ENCODE measurements at regions not wholly inside any gene's neighbourhood (a gene's known extent, or its start where the extent isn't known, plus 50 kb on each side); places are given as distances from the start of the nearest gene placed in this dataset.

DNA sequence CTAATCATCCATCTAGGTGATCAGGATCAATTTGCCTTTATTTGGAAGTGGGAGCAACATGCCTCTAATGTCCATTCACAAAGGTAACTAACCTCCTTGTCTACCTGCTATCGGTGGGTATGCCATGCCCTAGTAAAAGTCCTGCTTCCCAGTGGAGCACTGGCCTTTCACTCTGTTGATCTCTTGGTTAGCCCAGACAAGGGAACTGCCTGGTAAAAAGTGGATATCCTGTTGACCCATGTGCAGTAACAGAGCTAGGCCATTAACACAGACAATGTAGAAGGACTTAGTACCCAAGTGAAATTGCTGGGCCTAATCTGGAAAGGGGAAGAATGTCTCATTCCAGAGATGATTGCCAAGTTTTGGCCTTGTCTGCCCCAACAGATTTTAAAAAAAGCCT lies 171.5 kb upstream of the CSNK1A1L start:
- no peak for DNase-seq
- H2BK120ac ChIP-seq (ENCODE audit: low read depth, low read length), result no peak overlapping the region
- no peak overlapping the region for H3K4ac ChIP-seq (ENCODE audit: low read depth, low read length)
- H3K9ac ChIP-seq (ENCODE audit: low read length), result no peak overlapping the region
- no peaks in the 10 kb centered on the region for H3K36me3 ChIP-seq (ENCODE audit: control insufficient read depth, insufficient read depth, low read length)
- no peaks in the 10 kb centered on the region for H3K4me1 ChIP-seq (ENCODE audit: control insufficient read depth, low read depth, low read length)
- no CpG with 5 or more reads among the region's 1 CpG for WGBS (ENCODE audit: extremely low coverage, insufficient coverage, low lambda C conversion rate)
- no peak overlapping the region for H4K8ac ChIP-seq (ENCODE audit: low read depth, low read length)
- no peak overlapping the region for H2BK5ac ChIP-seq (ENCODE audit: low read length)
- H4K5ac ChIP-seq (ENCODE audit: low read length), result no peak overlapping the region
- no peaks in the 10 kb centered on the region for H3K79me1 ChIP-seq (ENCODE audit: low read length)
- H2BK15ac ChIP-seq (replicated peaks; ENCODE audit: low read depth), result no peak overlapping the region
- H3K56ac ChIP-seq (ENCODE audit: low read length), result no peak overlapping the region
- H3K23ac ChIP-seq (ENCODE audit: low read length), result no peak overlapping the region
- H3K4me3 ChIP-seq (ENCODE audit: low read length), result no peak overlapping the region
- no peaks in the 10 kb centered on the region for H3K79me2 ChIP-seq (ENCODE audit: control insufficient read depth, insufficient read depth, low read length)
- H3K27me3 ChIP-seq (ENCODE audit: insufficient read depth, low read length, poor library complexity), result no peaks in the 10 kb centered on the region
- no peak overlapping the region for H3K18ac ChIP-seq (ENCODE audit: low read length)
- H3K4me2 ChIP-seq (ENCODE audit: low read length), result no peak overlapping the region
- H2AK5ac ChIP-seq (ENCODE audit: low read length), result no peak overlapping the region
- H3K27ac ChIP-seq (ENCODE audit: low read depth, low read length), result no peak overlapping the region

DNA sequence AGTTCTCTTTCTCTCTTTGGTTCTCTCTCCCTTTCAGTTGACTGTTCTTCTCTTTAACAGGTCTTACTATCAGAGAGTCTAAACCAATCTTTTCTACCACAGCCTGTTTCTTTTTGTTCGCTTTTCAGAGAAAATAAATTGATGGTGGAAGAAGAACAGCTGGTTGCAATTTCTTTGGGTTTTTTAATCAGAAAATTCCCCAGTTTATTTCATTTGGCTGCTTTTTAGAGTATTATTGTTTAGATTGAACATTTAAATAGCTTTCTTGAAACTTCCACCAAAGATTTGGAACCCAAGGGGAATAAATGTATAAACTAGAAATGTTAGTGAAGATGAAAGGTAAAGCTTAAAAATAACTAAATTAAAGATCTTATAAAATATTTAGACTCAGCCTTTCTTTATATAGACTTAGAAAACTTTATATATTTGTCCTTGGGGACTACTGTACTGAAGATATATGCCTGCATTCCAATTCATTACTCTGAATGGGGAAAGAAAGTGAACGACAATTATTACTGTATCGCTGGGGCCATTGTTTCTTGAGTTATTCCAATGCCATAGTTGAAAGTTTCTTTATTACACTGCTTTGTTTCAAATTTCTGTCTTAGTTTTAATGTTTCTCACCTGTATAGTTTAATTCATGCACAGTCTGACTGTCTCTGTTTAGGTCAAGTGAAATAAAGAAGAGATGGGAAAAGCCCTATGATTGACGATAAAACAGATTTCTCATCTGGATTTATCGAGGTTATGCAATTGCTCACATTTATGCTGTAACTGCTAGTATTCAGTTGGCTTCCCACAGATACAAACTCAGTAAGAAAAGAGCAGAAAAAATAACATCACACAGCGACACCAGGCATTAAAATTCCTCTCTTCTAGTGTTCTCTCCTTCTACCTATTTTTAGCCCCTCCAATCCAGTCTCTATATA lies 169.4 kb upstream of the CSNK1A1L start:
- Histone ChIP-seq H2AK5ac (ENCODE audit: low read length) (no peak overlapping the region), H3K56ac (ENCODE audit: low read length) (no peak overlapping the region), H2BK5ac (ENCODE audit: low read length) (no peak overlapping the region), H3K4me1 (ENCODE audit: control insufficient read depth, low read depth, low read length) (no peaks in the 10 kb centered on the region), H3K36me3 (ENCODE audit: control insufficient read depth, insufficient read depth, low read length) (no peaks in the 10 kb centered on the region), H3K4me2 (ENCODE audit: low read length) (no peak overlapping the region), H3K79me2 (ENCODE audit: control insufficient read depth, insufficient read depth, low read length) (no peaks in the 10 kb centered on the region), H2BK120ac (ENCODE audit: low read depth, low read length) (no peak overlapping the region), H3K4ac (ENCODE audit: low read depth, low read length) (no peak overlapping the region), H2BK15ac (replicated peaks; ENCODE audit: low read depth) (no peak overlapping the region), H3K9ac (ENCODE audit: low read length) (no peak overlapping the region), H4K5ac (ENCODE audit: low read length) (no peak overlapping the region), H3K27me3 (ENCODE audit: insufficient read depth, low read length, poor library complexity) (no peaks in the 10 kb centered on the region), H3K23ac (ENCODE audit: low read length) (no peak overlapping the region), H3K4me3 (ENCODE audit: low read length) (no peak overlapping the region), H4K8ac (ENCODE audit: low read depth, low read length) (no peak overlapping the region), H3K79me1 (ENCODE audit: low read length) (no peaks in the 10 kb centered on the region), H3K18ac (ENCODE audit: low read length) (no peak overlapping the region), H3K27ac (ENCODE audit: low read depth, low read length) (no peak overlapping the region)
- DNase-seq, result no peak
- WGBS (ENCODE audit: extremely low coverage, insufficient coverage, low lambda C conversion rate), result no CpG with 5 or more reads among the region's 6 CpGs

DNA sequence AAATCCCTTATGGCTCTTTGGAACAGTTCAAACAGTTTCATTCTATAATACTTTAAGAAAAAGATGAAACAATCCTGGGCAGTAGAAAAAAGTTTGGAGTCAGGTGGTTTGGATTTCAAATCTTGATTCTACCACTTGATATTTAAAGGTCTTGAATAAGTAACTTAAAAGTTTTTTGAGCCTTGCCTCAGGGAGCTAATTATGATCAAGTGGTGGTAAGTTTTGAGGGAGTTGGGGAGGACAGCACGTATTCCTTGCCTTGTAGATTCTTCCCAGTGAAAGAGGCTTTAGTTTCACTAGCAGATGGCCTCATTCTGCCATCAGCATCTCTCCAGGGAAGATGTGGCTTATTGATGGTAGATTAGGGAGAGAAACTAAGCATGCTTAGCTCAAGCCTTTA lies 168.4 kb upstream of the CSNK1A1L start:
- no peak overlapping the region for H2AK5ac ChIP-seq (ENCODE audit: low read length)
- no peak overlapping the region for H3K56ac ChIP-seq (ENCODE audit: low read length)
- DNase-seq, result no peak
- no peaks in the 10 kb centered on the region for H3K79me2 ChIP-seq (ENCODE audit: control insufficient read depth, insufficient read depth, low read length)
- H3K23ac ChIP-seq (ENCODE audit: low read length), result no peak overlapping the region
- no peak overlapping the region for H3K9ac ChIP-seq (ENCODE audit: low read length)
- H3K4me2 ChIP-seq (ENCODE audit: low read length), result no peak overlapping the region
- no peaks in the 10 kb centered on the region for H3K27me3 ChIP-seq (ENCODE audit: insufficient read depth, low read length, poor library complexity)
- no peak overlapping the region for H2BK5ac ChIP-seq (ENCODE audit: low read length)
- H3K4ac ChIP-seq (ENCODE audit: low read depth, low read length), result no peak overlapping the region
- H2BK120ac ChIP-seq (ENCODE audit: low read depth, low read length), result no peak overlapping the region
- WGBS (ENCODE audit: extremely low coverage, insufficient coverage, low lambda C conversion rate), result no CpG with 5 or more reads among the region's 1 CpG
- H3K79me1 ChIP-seq (ENCODE audit: low read length), result no peaks in the 10 kb centered on the region
- H3K27ac ChIP-seq (ENCODE audit: low read depth, low read length), result no peak overlapping the region
- no peak overlapping the region for H2BK15ac ChIP-seq (replicated peaks; ENCODE audit: low read depth)
- H4K8ac ChIP-seq (ENCODE audit: low read depth, low read length), result no peak overlapping the region
- H3K4me3 ChIP-seq (ENCODE audit: low read length), result no peak overlapping the region
- H3K4me1 ChIP-seq (ENCODE audit: control insufficient read depth, low read depth, low read length), result no peaks in the 10 kb centered on the region
- no peaks in the 10 kb centered on the region for H3K36me3 ChIP-seq (ENCODE audit: control insufficient read depth, insufficient read depth, low read length)
- no peak overlapping the region for H3K18ac ChIP-seq (ENCODE audit: low read length)
- no peak overlapping the region for H4K5ac ChIP-seq (ENCODE audit: low read length)

DNA sequence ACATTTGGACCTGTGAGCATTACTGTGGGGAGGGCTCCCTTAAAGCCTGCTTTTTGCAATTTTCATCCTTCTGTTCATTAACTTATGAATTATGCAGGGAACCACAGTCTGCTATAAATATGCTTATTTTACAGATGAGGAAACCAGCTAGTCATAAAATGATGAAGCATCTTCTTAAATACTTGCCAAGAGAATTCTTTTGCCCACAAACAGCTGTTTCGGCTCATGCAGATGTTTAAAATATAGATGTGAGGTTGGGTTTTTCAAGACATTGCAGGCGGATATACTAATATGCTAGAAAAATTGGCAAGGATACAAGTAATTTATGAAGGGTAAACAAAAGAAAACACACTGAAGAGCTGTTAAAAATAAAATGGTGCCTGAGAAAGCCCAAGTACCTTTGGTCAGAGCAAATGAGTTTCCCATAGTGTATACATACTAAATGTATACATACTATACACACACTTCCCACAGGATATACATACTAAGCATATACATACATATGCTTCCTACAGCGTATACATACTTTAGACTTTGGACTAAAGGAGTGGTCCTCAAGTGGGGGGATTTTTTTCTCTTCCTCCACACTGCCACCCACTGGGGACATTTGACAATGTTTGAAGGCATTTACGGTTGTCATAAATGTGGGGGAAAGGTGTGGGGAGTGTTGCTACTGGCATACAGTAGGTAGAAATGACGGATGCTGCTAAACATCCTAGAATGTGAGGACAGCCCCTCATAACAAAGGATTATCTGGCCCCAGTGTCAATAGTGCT lies 164.9 kb upstream of the CSNK1A1L start:
- Histone ChIP-seq H3K27me3 (ENCODE audit: insufficient read depth, low read length, poor library complexity) (no peaks in the 10 kb centered on the region), H3K4me1 (ENCODE audit: control insufficient read depth, low read depth, low read length) (no peaks in the 10 kb centered on the region), H2BK5ac (ENCODE audit: low read length) (no peak overlapping the region), H3K9ac (ENCODE audit: low read length) (no peak overlapping the region), H4K5ac (ENCODE audit: low read length) (no peak overlapping the region), H3K56ac (ENCODE audit: low read length) (no peak overlapping the region), H3K27ac (ENCODE audit: low read depth, low read length) (no peak overlapping the region), H2AK5ac (ENCODE audit: low read length) (no peak overlapping the region), H4K8ac (ENCODE audit: low read depth, low read length) (no peak overlapping the region), H3K36me3 (ENCODE audit: control insufficient read depth, insufficient read depth, low read length) (no peaks in the 10 kb centered on the region), H3K79me2 (ENCODE audit: control insufficient read depth, insufficient read depth, low read length) (no peaks in the 10 kb centered on the region), H3K4me3 (ENCODE audit: low read length) (no peak overlapping the region), H3K79me1 (ENCODE audit: low read length) (no peaks in the 10 kb centered on the region), H3K23ac (ENCODE audit: low read length) (no peak overlapping the region), H3K4me2 (ENCODE audit: low read length) (no peak overlapping the region), H2BK15ac (replicated peaks; ENCODE audit: low read depth) (no peak overlapping the region), H3K4ac (ENCODE audit: low read depth, low read length) (no peak overlapping the region), H2BK120ac (ENCODE audit: low read depth, low read length) (no peak overlapping the region), H3K18ac (ENCODE audit: low read length) (no peak overlapping the region)
- peak; percentile 33 for DNase-seq
- WGBS (ENCODE audit: extremely low coverage, insufficient coverage, low lambda C conversion rate), result no CpG with 5 or more reads among the region's 5 CpGs

DNA sequence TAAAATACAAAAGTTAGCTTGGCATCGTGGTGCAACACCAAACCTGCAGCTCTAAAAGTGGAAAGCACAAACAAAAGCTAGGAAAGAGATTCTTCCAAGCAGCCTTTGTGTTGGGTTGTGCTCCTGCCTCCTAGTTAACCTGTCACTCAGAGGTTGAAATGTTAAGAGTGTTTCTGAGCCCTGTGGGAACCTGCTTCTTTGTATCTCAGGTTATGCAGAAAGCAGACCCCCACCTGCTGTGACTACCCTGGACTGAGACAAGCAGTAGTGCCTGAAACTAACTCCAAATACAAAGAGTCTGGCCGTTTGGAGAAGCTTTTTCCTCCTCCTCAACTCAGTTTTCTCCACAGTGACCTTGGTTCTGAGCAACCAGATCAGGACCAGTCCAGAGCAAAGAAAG lies 158.4 kb upstream of the CSNK1A1L start:
- no peak overlapping the region for H3K4me3 ChIP-seq (ENCODE audit: low read length)
- no peak overlapping the region for H2AK5ac ChIP-seq (ENCODE audit: low read length)
- H3K79me1 ChIP-seq (ENCODE audit: low read length), result no peaks in the 10 kb centered on the region
- H2BK5ac ChIP-seq (ENCODE audit: low read length), result no peak overlapping the region
- H3K18ac ChIP-seq (ENCODE audit: low read length), result peak overlapping the region; percentile 72
- H3K56ac ChIP-seq (ENCODE audit: low read length), result no peak overlapping the region
- no peak overlapping the region for H4K5ac ChIP-seq (ENCODE audit: low read length)
- H3K4me2 ChIP-seq (ENCODE audit: low read length), result no peak overlapping the region
- no peak overlapping the region for H3K27ac ChIP-seq (ENCODE audit: low read depth, low read length)
- H3K79me2 ChIP-seq (ENCODE audit: control insufficient read depth, insufficient read depth, low read length), result no peaks in the 10 kb centered on the region
- H3K27me3 ChIP-seq (ENCODE audit: insufficient read depth, low read length, poor library complexity), result no peaks in the 10 kb centered on the region
- no peak overlapping the region for H2BK15ac ChIP-seq (replicated peaks; ENCODE audit: low read depth)
- H3K4ac ChIP-seq (ENCODE audit: low read depth, low read length), result no peak overlapping the region
- H3K36me3 ChIP-seq (ENCODE audit: control insufficient read depth, insufficient read depth, low read length), result no peaks in the 10 kb centered on the region
- no peaks in the 10 kb centered on the region for H3K4me1 ChIP-seq (ENCODE audit: control insufficient read depth, low read depth, low read length)
- no peak overlapping the region for H3K9ac ChIP-seq (ENCODE audit: low read length)
- peak; percentile 25 for DNase-seq
- WGBS (ENCODE audit: extremely low coverage, insufficient coverage, low lambda C conversion rate), result no CpG with 5 or more reads among the region's 2 CpGs
- no peak overlapping the region for H4K8ac ChIP-seq (ENCODE audit: low read depth, low read length)
- no peak overlapping the region for H3K23ac ChIP-seq (ENCODE audit: low read length)
- no peak overlapping the region for H2BK120ac ChIP-seq (ENCODE audit: low read depth, low read length)

Measured in mesendoderm (in vitro differentiated cells).